ENCODE measurements at regions not wholly inside any gene's neighbourhood (a gene's known extent, or its start where the extent isn't known, plus 50 kb on each side); places are given as distances from the start of the nearest gene placed in this dataset.

GRCh38 chr20:50322703-50323131 is 132.1 kb downstream of the CEBPB start:
- TF ChIP-seq POLR2A (IDR thresholded peaks at IDR 0.05), result no peak
- TF ChIP-seq POLR2AphosphoS5 (IDR thresholded peaks at IDR 0.05), result no peak
- no peak for TF ChIP-seq EP300 (IDR thresholded peaks at IDR 0.05; ENCODE audit: low read depth)
